ENCODE measurements at regions not wholly inside any gene's neighbourhood (a gene's known extent, or its start where the extent isn't known, plus 50 kb on each side); places are given as distances from the start of the nearest gene placed in this dataset.

GRCh38 chr7:26612742-26613141 is 251.6 kb downstream of the SKAP2 start:
- DNase-seq, result no peak

GRCh38 chr7:26614503-26614902 is 249.9 kb downstream of the SKAP2 start:
- DNase-seq, result no peak

- no peak for DNase-seq
Observed at GRCh38 chr7:26616235-26616634, 248.2 kb downstream of the SKAP2 start.

- no peak for DNase-seq
Observed at GRCh38 chr7:26617066-26617465, 247.3 kb downstream of the SKAP2 start.
